ENCODE measurements at regions not wholly inside any gene's neighbourhood (a gene's known extent, or its start where the extent isn't known, plus 50 kb on each side); places are given as distances from the start of the nearest gene placed in this dataset.

GRCh38 chr2:134770702-134771101 is 51.9 kb upstream of the TMEM163 start:
- no peak for DNase-seq

- DNase-seq: no peak
Observed at GRCh38 chr2:134771313-134771801, 52.6 kb upstream of the TMEM163 start.

GRCh38 chr2:134772493-134773169 is 53.8 kb upstream of the TMEM163 start:
- no peak for DNase-seq

GRCh38 chr2:134773335-134773734 is 54.5 kb upstream of the TMEM163 start:
- DNase-seq: no peak

GRCh38 chr2:134773759-134774742 is 55.3 kb upstream of the TMEM163 start:
- no peak for DNase-seq

GRCh38 chr2:134774786-134775641 is 56.2 kb upstream of the TMEM163 start:
- no peak for DNase-seq

- DNase-seq: no peak
Observed at GRCh38 chr2:134776836-134777235, 58.0 kb upstream of the TMEM163 start.

GRCh38 chr2:134777593-134777992 is 58.8 kb upstream of the TMEM163 start:
- DNase-seq: no peak

- no peak for DNase-seq
Observed at GRCh38 chr2:134778372-134778771, 59.6 kb upstream of the TMEM163 start.

GRCh38 chr2:134780972-134781371 is 57.4 kb upstream of the ACMSD start:
- DNase-seq: no peak

GRCh38 chr2:134782107-134782506 is 56.3 kb upstream of the ACMSD start:
- DNase-seq: no peak

GRCh38 chr2:134782792-134783191 is 55.6 kb upstream of the ACMSD start:
- peak; percentile 21 for DNase-seq

- no peak for DNase-seq
Observed at GRCh38 chr2:134783912-134784311, 54.5 kb upstream of the ACMSD start.

- DNase-seq: no peak
Observed at GRCh38 chr2:134785659-134786430, 52.6 kb upstream of the ACMSD start.

GRCh38 chr2:134788417-134788816 is 50.0 kb upstream of the ACMSD start:
- no peak for DNase-seq
